ENCODE measurements at regions not wholly inside any gene's neighbourhood (a gene's known extent, or its start where the extent isn't known, plus 50 kb on each side); places are given as distances from the start of the nearest gene placed in this dataset.

DNA sequence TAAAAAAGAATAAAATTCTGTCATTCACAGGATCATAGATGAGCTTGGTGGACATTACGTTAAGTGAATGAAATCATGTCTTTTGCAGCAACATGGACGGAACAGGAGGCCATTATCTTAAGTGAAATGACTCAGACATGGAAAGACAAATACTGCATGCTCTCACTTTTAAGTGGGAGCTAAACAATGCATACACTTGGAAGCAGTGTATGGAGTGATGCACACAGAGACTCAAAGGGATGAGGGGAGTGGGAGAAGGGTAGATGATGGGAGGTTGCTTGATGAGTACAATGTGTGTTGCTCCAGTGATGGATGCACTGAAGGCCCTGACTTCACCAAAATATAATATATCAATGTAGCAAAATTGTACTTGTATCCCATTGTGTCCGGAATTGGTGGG, 293.4 kb downstream of the CD109 start:
- Histone ChIP-seq H3K27ac (no peak overlapping the region), H3K27me3 (no peaks in the 10 kb centered on the region), H3K4me1 (ENCODE audit: control insufficient read depth in 1 of 2, insufficient read depth in 1 of 2, low read depth in 1 of 2, low read length in 1 of 2) (no peaks in the 10 kb centered on the region), H3K9me3 (no peaks in the 10 kb centered on the region), H3K4me3 (ENCODE audit: low read depth in 1 of 2, low read length in 1 of 2) (no peak overlapping the region), H3K36me3 (no peaks in the 10 kb centered on the region)
- no peak for TF ChIP-seq CTCF (IDR thresholded peaks at IDR 0.05)

GRCh38 chr6:73985891-73986290, 289.9 kb downstream of the CD109 start:
- Histone ChIP-seq H3K4me1 (ENCODE audit: control insufficient read depth in 1 of 2, insufficient read depth in 1 of 2, low read depth in 1 of 2, low read length in 1 of 2) (no peaks in the 10 kb centered on the region), H3K36me3 (no peaks in the 10 kb centered on the region)

DNA sequence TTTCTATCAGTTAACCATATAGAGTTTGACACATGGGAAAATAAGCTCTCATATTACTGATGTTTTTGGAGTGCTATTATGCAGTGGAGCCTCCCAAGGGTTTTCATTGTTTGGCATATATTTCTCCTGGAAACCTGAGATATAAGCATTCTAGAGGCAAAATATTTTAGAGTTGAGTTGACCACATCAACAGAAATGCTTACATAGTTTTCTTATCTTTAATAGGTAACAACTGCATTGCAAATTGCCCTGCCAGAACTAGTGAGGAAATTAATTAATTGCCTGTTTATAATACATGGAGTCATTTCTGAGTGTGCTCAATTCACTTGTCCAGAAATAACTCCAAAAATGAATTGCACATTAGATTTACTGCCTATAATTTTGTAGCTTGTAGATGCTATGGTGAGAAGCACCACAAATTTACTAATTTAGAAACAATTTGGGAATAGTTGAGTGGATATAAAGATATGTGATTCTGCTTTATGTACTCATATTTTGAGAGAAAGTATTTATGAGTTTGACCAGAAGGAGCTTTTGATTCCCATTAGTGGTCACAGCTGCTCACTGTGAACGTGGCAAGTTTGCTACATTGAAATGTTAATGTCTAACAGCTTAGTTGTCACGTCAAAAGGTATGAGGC, 288.7 kb downstream of the CD109 start:
- H3K27ac ChIP-seq, result no peak overlapping the region
- no peaks in the 10 kb centered on the region for H3K9me3 ChIP-seq
- no peaks in the 10 kb centered on the region for H3K36me3 ChIP-seq
- no peak overlapping the region for H3K4me3 ChIP-seq (ENCODE audit: low read depth in 1 of 2, low read length in 1 of 2)
- no peaks in the 10 kb centered on the region for H3K27me3 ChIP-seq
- no peaks in the 10 kb centered on the region for H3K4me1 ChIP-seq (ENCODE audit: control insufficient read depth in 1 of 2, insufficient read depth in 1 of 2, low read depth in 1 of 2, low read length in 1 of 2)
- no peak for TF ChIP-seq CTCF (IDR thresholded peaks at IDR 0.05)

More at GRCh38 chr6:73985891-73986290, 289.9 kb downstream of the CD109 start:
- no peak overlapping the region for H3K4me3 ChIP-seq (ENCODE audit: low read depth in 1 of 2, low read length in 1 of 2)
- H3K27me3 ChIP-seq, result no peaks in the 10 kb centered on the region
- TF ChIP-seq CTCF (IDR thresholded peaks at IDR 0.05), result no peak
- no peak overlapping the region for H3K27ac ChIP-seq
- no peaks in the 10 kb centered on the region for H3K9me3 ChIP-seq

DNA sequence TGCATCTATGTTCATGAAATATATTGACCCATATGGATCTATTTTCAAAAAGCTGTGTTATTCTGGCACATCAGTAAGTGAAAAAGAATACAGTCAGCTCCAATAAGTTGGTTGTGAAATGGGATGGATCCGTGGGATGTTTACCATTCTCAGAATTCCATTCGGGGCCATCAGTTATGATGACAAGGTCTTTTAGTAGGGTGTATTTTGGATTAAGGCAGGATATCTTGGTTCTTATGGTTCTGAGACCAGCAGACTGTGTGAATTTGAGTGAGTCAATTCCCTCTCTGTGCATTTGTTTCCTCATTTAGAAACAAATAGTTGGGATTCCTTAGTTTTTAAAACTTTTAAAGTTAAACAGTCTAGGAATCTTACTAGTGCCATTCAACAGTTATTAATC, 287.4 kb downstream of the CD109 start:
- Histone ChIP-seq H3K4me3 (ENCODE audit: low read depth in 1 of 2, low read length in 1 of 2) (no peak overlapping the region), H3K4me1 (ENCODE audit: control insufficient read depth in 1 of 2, insufficient read depth in 1 of 2, low read depth in 1 of 2, low read length in 1 of 2) (no peaks in the 10 kb centered on the region), H3K27ac (no peak overlapping the region), H3K27me3 (no peaks in the 10 kb centered on the region), H3K36me3 (no peaks in the 10 kb centered on the region), H3K9me3 (no peaks in the 10 kb centered on the region)
- no peak for TF ChIP-seq CTCF (IDR thresholded peaks at IDR 0.05)

- H3K27ac ChIP-seq, result no peak overlapping the region
- H3K27me3 ChIP-seq, result no peaks in the 10 kb centered on the region
- no peaks in the 10 kb centered on the region for H3K9me3 ChIP-seq
- H3K36me3 ChIP-seq, result no peaks in the 10 kb centered on the region
- H3K4me1 ChIP-seq (ENCODE audit: control insufficient read depth in 1 of 2, insufficient read depth in 1 of 2, low read depth in 1 of 2, low read length in 1 of 2), result no peaks in the 10 kb centered on the region
- TF ChIP-seq CTCF (IDR thresholded peaks at IDR 0.05), result no peak
- H3K4me3 ChIP-seq (ENCODE audit: low read depth in 1 of 2, low read length in 1 of 2), result no peak overlapping the region
Measured at GRCh38 chr6:73980096-73980495, 284.1 kb downstream of the CD109 start.
